Glomerular visceral epithelial cell (primary cell): ENCODE measurements at regions not wholly inside any gene's neighbourhood (a gene's known extent, or its start where the extent isn't known, plus 50 kb on each side); places are given as distances from the start of the nearest gene placed in this dataset.

Experiments used
- DNase-seq: peaks from one replicate; pipeline ENCODE4 v3.0.0-alpha.2; 2016; ENCODE audit errors: extremely low spot score

DNA sequence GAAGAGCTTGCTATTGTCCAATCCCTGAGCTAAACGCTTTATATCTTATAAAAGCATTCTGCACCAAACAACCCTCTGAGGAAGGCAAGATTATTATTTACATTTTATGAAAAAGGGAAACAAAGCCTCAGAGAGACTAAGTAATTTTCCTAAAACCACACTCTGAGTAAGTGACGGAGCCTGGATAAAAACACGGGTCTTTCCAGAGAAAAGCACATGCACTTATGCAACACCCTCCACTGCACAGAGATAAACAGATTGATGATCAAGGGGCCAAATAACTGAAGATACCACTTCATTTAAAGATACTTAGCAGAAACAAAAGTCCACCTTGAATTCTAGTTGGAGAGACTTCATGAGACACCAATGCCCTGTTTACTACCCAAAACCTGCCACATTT lies 214.7 kb upstream of the PDE10A start:
- DNase-seq = no peak

GRCh38 chr6:165877192-165877591 lies 214.2 kb upstream of the PDE10A start:
- no peak for DNase-seq

GRCh38 chr6:165876588-165876987 lies 213.5 kb upstream of the PDE10A start:
- DNase-seq = no peak

DNA sequence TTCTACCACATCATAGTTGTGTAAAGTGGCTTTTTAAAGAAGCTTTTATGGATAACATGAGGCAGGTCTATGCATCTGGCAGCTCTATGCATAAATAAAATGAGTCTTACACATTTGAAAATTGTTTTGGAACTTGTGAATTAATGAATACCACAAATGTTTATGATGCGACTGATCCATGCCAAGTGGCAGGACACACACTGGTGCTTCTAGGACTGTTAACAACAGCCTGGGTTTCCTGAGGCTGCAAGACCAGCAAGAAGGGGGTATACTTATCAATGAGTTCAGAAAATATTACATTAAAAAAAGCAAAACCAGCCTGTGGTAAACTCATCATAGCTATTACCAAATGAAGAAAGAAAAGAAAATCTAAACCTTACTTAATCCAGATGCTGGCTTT lies 212.9 kb upstream of the PDE10A start:
- no peak for DNase-seq

DNA sequence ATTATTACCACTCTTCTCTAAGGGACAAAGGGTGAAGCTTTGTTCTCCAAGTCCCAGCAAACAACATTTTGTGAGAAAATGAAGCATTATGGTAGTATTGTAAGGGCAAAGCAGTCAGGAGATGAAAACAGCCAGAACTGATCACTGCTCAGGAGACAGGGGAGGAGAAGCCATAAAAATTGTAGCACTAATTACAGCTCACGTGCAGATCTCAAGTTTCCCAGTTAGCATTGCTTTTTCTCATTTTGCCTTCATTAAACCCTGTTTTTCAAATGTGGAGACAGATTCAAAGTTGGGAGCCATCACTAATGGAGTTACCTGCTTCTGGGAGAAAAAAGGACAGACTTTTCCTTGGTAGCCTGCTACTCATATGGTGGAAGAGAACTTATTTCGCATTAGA lies 210.9 kb upstream of the PDE10A start:
- DNase-seq = no peak

GRCh38 chr6:165872811-165873210 lies 209.8 kb upstream of the PDE10A start:
- no peak for DNase-seq

DNA sequence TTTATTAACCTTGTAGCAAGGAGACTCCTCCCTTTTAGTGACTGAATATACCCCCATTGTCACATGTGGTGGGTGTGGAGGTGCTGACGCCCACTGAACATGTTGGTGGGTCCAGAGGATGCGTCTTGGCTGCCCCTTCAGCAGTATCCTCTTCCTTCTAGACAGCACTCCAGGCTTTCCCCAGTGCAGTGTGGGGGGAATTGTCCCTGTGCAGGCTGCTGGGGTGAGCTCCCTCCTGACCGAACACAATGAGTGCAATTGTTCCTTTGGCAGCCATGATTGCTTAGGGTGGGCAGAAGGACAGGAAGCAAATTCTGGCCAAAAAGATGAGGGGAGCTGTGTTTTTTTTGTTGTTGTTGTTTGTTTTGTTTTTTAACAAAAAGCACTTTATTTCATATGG lies 209.3 kb upstream of the PDE10A start:
- DNase-seq = no peak

GRCh38 chr6:165871571-165871970 lies 208.5 kb upstream of the PDE10A start:
- DNase-seq = no peak

- no peak for DNase-seq
Observed at GRCh38 chr6:165869526-165869925, 206.5 kb upstream of the PDE10A start.

- no peak for DNase-seq
Observed at GRCh38 chr6:165864925-165865324, 201.9 kb upstream of the PDE10A start.

DNA sequence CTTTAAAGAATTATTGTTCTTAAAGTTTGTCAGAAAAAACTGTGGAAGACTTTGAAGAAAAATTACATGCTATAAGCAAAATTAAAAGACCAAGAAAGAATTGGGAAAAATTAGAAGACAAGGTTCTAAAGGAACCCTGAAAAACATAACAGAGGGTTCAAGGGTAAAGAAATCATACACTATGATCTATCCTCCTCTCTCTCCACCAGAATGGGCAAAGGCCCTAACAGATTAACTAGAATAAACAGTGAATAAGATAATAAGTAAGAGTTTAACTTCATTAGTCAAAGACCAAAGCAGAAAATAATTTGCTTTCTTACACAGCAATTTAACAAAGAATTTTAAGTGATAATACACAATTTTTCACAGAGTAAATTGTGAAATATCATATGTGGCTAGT lies 201.2 kb upstream of the PDE10A start:
- no peak for DNase-seq

- DNase-seq = no peak
Observed at GRCh38 chr6:165863801-165864200, 200.8 kb upstream of the PDE10A start.

GRCh38 chr6:165862813-165863212 lies 199.8 kb upstream of the PDE10A start:
- DNase-seq = no peak

GRCh38 chr6:165861226-165861625 lies 198.2 kb upstream of the PDE10A start:
- DNase-seq = no peak

DNA sequence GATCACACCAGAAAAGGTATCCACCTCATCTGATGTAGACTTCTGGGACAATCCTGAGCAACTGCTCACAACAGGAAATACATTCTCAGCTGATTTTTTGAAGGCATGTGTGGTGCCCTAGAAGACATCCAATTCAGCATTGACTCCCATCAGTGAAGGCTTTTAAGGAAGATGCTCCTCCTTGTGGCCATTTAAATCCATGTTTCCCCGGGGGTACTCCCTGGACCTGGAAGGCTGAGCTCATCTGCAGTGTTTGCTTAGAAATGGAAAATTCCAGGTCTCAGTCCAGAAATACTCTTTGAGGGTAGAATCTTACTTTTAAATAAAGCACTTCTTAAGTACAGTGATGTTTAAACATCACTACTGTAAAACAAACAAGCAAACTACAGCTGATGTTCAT lies 195.5 kb upstream of the PDE10A start:
- DNase-seq = peak; percentile 13

DNA sequence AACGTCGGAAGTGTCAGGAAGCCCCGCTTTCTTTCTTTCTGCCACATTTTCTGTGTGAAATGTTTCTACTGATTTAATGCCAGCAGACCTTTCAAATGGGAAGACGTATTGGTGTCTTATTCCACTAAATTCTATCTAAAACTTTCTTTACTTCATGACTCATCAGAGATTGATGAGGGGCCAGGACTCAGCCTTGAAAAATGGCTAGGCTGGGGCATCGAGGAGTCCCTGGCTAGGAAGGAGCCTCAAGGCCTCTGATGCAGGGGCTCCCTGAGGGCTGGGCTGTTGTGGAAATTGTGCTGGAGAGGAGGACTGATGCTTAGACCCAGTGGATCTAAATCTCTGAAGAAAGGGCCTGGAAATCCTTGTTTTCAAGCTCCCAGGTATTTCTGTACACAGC lies 192.8 kb upstream of the PDE10A start:
- DNase-seq = no peak

- DNase-seq = no peak
Observed at GRCh38 chr6:165854863-165855593, 192.0 kb upstream of the PDE10A start.

- no peak for DNase-seq
Observed at GRCh38 chr6:165854061-165854862, 191.2 kb upstream of the PDE10A start.

DNA sequence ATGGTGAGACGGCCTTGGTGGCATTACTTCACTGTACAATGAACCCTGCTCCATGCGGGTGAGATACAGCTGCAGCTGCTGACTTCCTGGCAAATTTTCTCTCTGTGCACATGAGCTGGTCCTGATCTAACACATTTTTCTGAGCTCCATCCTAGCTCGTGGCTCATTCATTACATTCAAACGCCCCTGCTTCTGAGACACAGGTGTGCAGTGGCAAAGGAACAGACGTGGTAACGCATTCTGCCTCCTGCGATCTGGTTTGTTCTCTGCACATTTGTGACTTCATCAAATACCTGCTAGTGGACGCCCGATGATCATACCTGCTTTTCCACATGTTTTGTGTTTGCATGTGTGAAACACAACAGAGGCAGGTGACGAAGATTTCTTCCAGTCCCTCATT lies 189.6 kb upstream of the PDE10A start:
- DNase-seq = no peak

- DNase-seq = peak; percentile 61
Observed at GRCh38 chr6:165850434-165851019, 187.5 kb upstream of the PDE10A start.

- no peak for DNase-seq
Observed at GRCh38 chr6:165849534-165850430, 186.7 kb upstream of the PDE10A start.

DNA sequence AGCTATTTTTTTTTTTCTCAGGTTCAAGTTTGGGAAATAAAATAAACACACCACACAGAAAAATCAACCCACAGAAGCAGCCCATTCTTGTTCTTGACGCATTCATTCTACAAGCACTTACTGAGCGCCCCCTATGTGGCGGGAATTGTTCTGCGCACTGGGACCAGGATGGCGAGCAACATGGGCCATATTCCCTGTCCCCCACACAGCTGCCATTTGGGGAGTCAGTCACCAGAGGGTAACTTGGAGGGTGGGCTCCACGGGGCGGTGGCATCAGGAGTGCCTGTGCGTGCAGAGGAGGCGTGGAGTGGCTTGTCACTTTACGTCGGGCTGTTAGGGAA lies 185.0 kb upstream of the PDE10A start:
- DNase-seq = no peak
